ENCODE measurements at regions not wholly inside any gene's neighbourhood (a gene's known extent, or its start where the extent isn't known, plus 50 kb on each side); places are given as distances from the start of the nearest gene placed in this dataset.

- TF ChIP-seq POLR2AphosphoS5 (IDR thresholded peaks at IDR 0.05; ENCODE audit: low read length) (no peak), CTCF (IDR thresholded peaks at IDR 0.05 in 2 of 3, conservative IDR thresholded peaks at IDR 0.05 in 1 of 3; ENCODE audit: control insufficient read depth in 2 of 3, extremely low read depth in 1 of 3, insufficient read depth in 1 of 3, low read depth in 3 of 3, low read length in 3 of 3) (no peak), TAF1 (IDR thresholded peaks at IDR 0.05; ENCODE audit: borderline replicate concordance, low read depth, low read length) (no peak), FOXM1 (IDR thresholded peaks at IDR 0.05; ENCODE audit: low read depth, low read length) (no peak), USF1 (IDR thresholded peaks at IDR 0.05; ENCODE audit: borderline replicate concordance, extremely low read length, insufficient read depth, low read depth, low read length) (no peak), POLR2A (IDR thresholded peaks at IDR 0.05; ENCODE audit: low read depth, low read length) (no peak)
- TF ChIP-seq, protein P1, sequence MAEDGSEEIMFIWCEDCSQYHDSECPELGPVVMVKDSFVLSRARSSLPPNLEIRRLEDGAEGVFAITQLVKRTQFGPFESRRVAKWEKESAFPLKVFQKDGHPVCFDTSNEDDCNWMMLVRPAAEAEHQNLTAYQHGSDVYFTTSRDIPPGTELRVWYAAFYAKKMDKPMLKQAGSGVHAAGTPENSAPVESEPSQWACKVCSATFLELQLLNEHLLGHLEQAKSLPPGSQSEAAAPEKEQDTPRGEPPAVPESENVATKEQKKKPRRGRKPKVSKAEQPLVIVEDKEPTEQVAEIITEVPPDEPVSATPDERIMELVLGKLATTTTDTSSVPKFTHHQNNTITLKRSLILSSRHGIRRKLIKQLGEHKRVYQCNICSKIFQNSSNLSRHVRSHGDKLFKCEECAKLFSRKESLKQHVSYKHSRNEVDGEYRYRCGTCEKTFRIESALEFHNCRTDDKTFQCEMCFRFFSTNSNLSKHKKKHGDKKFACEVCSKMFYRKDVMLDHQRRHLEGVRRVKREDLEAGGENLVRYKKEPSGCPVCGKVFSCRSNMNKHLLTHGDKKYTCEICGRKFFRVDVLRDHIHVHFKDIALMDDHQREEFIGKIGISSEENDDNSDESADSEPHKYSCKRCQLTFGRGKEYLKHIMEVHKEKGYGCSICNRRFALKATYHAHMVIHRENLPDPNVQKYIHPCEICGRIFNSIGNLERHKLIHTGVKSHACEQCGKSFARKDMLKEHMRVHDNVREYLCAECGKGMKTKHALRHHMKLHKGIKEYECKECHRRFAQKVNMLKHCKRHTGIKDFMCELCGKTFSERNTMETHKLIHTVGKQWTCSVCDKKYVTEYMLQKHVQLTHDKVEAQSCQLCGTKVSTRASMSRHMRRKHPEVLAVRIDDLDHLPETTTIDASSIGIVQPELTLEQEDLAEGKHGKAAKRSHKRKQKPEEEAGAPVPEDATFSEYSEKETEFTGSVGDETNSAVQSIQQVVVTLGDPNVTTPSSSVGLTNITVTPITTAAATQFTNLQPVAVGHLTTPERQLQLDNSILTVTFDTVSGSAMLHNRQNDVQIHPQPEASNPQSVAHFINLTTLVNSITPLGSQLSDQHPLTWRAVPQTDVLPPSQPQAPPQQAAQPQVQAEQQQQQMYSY (CRISPR knock-in tag; IDR thresholded peaks at IDR 0.05), result no peak
These were observed 130.7 kb downstream of the PHETA1 start for GRCh38 chr12:111238075-111238734.
